IMR-90 (cell line): ENCODE measurements at regions not wholly inside any gene's neighbourhood (a gene's known extent, or its start where the extent isn't known, plus 50 kb on each side); places are given as distances from the start of the nearest gene placed in this dataset.

Source experiments
- ATAC-seq: fragments of 200-7000 bp; cut with Tn5 transposase; 2 replicates; pipeline ENCODE4 v1.9.1; 2020; ENCODE audit warnings: low read depth, mild to moderate bottlenecking, moderate library complexity
- BruUV-seq: library from RNA; stranded (reverse); fragments of 400-500 nt; replicated peaks from 2 replicates; lab custom pipeline; 2021; lab: Mats Ljungman, UMichigan
- CTCF ChIA-PET: fragments of 300-600 bp; formaldehyde crosslinking; extraction: SDS; loops from one replicate; lab custom pipeline; 2021; ENCODE audit warnings: antibody characterized with exemption; lab: Yijun Ruan, JAX
- POLR2A ChIA-PET: fragments of 300-600 bp; sonication (Branson Sonifier 250); formaldehyde crosslinking; loops from one replicate; lab custom pipeline; 2022; ENCODE audit warnings: antibody characterized with exemption; ENCODE audit not compliant: unreplicated experiment; lab: Charles Lee
- DNase-seq: peaks from one replicate; pipeline ENCODE4 v3.0.0; 2013
- H2AFZ ChIP-seq: replicated peaks from 2 replicates; pipeline ENCODE3; 2013; ENCODE audit warnings: low read length, mild to moderate bottlenecking; ENCODE audit not compliant: poor library complexity
- H2AK5ac ChIP-seq: 2 replicates; pipeline ENCODE4 v1.6.1; 2013; ENCODE audit warnings: low read depth, low read length, inconsistent platforms
- H2AK9ac ChIP-seq: replicated peaks from 2 replicates; pipeline ENCODE3; 2013; ENCODE audit warnings: mild to moderate bottlenecking, low read depth, low read length, moderate library complexity; ENCODE audit not compliant: poor library complexity
- H2BK120ac ChIP-seq: 2 replicates; pipeline ENCODE4 v1.6.1; 2013; ENCODE audit warnings: low read depth, low read length, inconsistent platforms
- H2BK15ac ChIP-seq: 3 replicates; pipeline ENCODE4 v1.6.1; 2013; ENCODE audit warnings: low read depth, low read length, inconsistent platforms
- H2BK20ac ChIP-seq: 2 replicates; pipeline ENCODE4 v1.6.1; 2013; ENCODE audit warnings: low read depth, mild to moderate bottlenecking, inconsistent platforms, low read length, moderate library complexity
- H2BK5ac ChIP-seq: 2 replicates; pipeline ENCODE4 v1.6.1; 2013; ENCODE audit warnings: mild to moderate bottlenecking, low read depth, low read length, inconsistent platforms; ENCODE audit not compliant: poor library complexity, severe bottlenecking
- H3K14ac ChIP-seq: replicated peaks from 2 replicates; pipeline ENCODE4 v1.6.1; 2013; ENCODE audit warnings: low read depth, low read length, inconsistent platforms
- H3K18ac ChIP-seq: 2 replicates; pipeline ENCODE4 v1.6.1; 2013; ENCODE audit warnings: low read depth, low read length, control low read depth
- H3K23ac ChIP-seq: 2 replicates; pipeline ENCODE4 v1.6.1; 2013; ENCODE audit warnings: low read depth, low read length, inconsistent platforms
- H3K27ac ChIP-seq: 2 replicates; pipeline ENCODE4 v1.5.1; 2013; ENCODE audit warnings: mild to moderate bottlenecking, control low read depth, low read length; ENCODE audit not compliant: insufficient read depth
- H3K27me3 ChIP-seq: 2 replicates; pipeline ENCODE4 v1.6.1; 2013; ENCODE audit warnings: low read length; ENCODE audit not compliant: control insufficient read depth, insufficient read depth
- H3K36me3 ChIP-seq: 2 replicates; pipeline ENCODE4 v1.6.1; 2013; ENCODE audit warnings: low read length, mixed read lengths; ENCODE audit not compliant: control insufficient read depth, insufficient read depth
- H3K4ac ChIP-seq: 2 replicates; pipeline ENCODE4 v1.6.1; 2013; ENCODE audit warnings: low read depth, low read length, inconsistent platforms
- H3K4me1 ChIP-seq: 2 replicates; pipeline ENCODE4 v1.6.1; 2013; ENCODE audit warnings: low read length, mixed read lengths; ENCODE audit not compliant: control insufficient read depth, insufficient read depth
- H3K4me2 ChIP-seq: 2 replicates; pipeline ENCODE4 v1.6.1; 2013; ENCODE audit warnings: low read depth, mild to moderate bottlenecking, control low read depth, low read length, moderate library complexity
- H3K4me3 ChIP-seq: 2 replicates; pipeline ENCODE4 v1.5.1; 2013; ENCODE audit warnings: low read depth, mild to moderate bottlenecking, control low read depth, low read length, moderate library complexity; ENCODE audit not compliant: insufficient read depth
- H3K56ac ChIP-seq: 2 replicates; pipeline ENCODE4 v1.6.1; 2013; ENCODE audit warnings: low read length, inconsistent platforms; ENCODE audit not compliant: insufficient read depth; ENCODE audit errors: extremely low read depth
- H3K79me1 ChIP-seq, 2 experiments: 2 replicates each; pipeline ENCODE4 v1.6.1; 2013; ENCODE audit warnings: low read length in 2 of 2, inconsistent platforms in 1 of 2, low read depth in 1 of 2
- H3K9ac ChIP-seq: 2 replicates; pipeline ENCODE4 v1.6.1; 2013; ENCODE audit warnings: low read depth, low read length, control low read depth
- H3K9me1 ChIP-seq: 2 replicates; pipeline ENCODE4 v1.6.1; 2013; ENCODE audit warnings: low read length, inconsistent platforms; ENCODE audit not compliant: insufficient read depth
- H3K9me3 ChIP-seq: 2 replicates; pipeline ENCODE4 v1.6.1; 2013; ENCODE audit warnings: low read length; ENCODE audit not compliant: control insufficient read depth, insufficient read depth
- H4K20me1 ChIP-seq: 2 replicates; pipeline ENCODE4 v1.6.1; 2013; ENCODE audit warnings: low read length, inconsistent platforms; ENCODE audit not compliant: insufficient read depth
- H4K5ac ChIP-seq: 2 replicates; pipeline ENCODE4 v1.6.1; 2013; ENCODE audit warnings: mild to moderate bottlenecking, low read depth, low read length, control low read depth
- H4K8ac ChIP-seq, 2 experiments: 2 replicates each; pipeline ENCODE4 v1.6.1; 2013; ENCODE audit warnings: low read depth in 2 of 2, low read length in 2 of 2, control low read depth in 1 of 2, inconsistent platforms in 1 of 2
- H4K91ac ChIP-seq: 2 replicates; pipeline ENCODE4 v1.6.1; 2013; ENCODE audit warnings: low read depth, low read length, inconsistent platforms; ENCODE audit not compliant: insufficient read depth
- CHD1 ChIP-seq: IDR thresholded peaks from 2 replicates; pipeline ENCODE4 v1.6.1; 2012; ENCODE audit warnings: low read depth, low read length, improper control_type of control experiment
- FOS ChIP-seq: fragments of 150-350 bp; IDR thresholded peaks from 2 replicates; pipeline ENCODE4 v1.6.1; 2016; ENCODE audit warnings: low read depth, low read length
- MXI1 ChIP-seq: IDR thresholded peaks from 2 replicates; pipeline ENCODE4 v1.6.1; 2012; ENCODE audit warnings: low read depth, mild to moderate bottlenecking, low read length, moderate library complexity, borderline replicate concordance
- POLR2A ChIP-seq: IDR thresholded peaks from 2 replicates; pipeline ENCODE4 v1.6.1; 2012; ENCODE audit warnings: mild to moderate bottlenecking, low read depth, low read length
- RAD21 ChIP-seq: IDR thresholded peaks from 2 replicates; pipeline ENCODE4 v1.6.1; 2012; ENCODE audit warnings: low read length, improper control_type of control experiment
- RCOR1 ChIP-seq: IDR thresholded peaks from 2 replicates; pipeline ENCODE4 v1.6.1; 2012; ENCODE audit warnings: mild to moderate bottlenecking, low read length, improper control_type of control experiment; ENCODE audit not compliant: insufficient replicate concordance
- WGBS, 2 experiments: methylation state at CpG; one replicate each; pipeline versions ENCODE4 v1.1.5 to v1.1.7; 2013; ENCODE audit warnings: missing lambda C conversion rate in 2 of 2; ENCODE audit not compliant: insufficient read length in 1 of 2; ENCODE audit errors: extremely low coverage in 2 of 2; 5-methylcytosine and 5-hydroxymethylcytosine counted together
- dilution Hi-C: fragments of 300-500 bp; cut with HindIII; formaldehyde crosslinking; loops from one replicate; pipeline ENCODE4 v1.14.3; 2018; ENCODE audit warnings: low sequenced_read_pairs; ENCODE audit not compliant: unreplicated experiment
- in situ Hi-C: fragments of 300-500 bp; cut with MboI; formaldehyde crosslinking; loops from 3 replicates; pipeline ENCODE4 v1.14.3; 2019; ENCODE audit warnings: low sequenced_read_pairs, inconsistent platforms, mixed read lengths
- intact Hi-C: fragments of 100-400 bp; cut with micrococcal nuclease; formaldehyde crosslinking; loops from 2 replicates; pipeline ENCODE4 v1.10.0; 2022
- TF ChIP-seq, protein P1 (sequence below): fragments of 150-350 bp; IDR thresholded peaks from 2 replicates; pipeline ENCODE4 v1.6.1; 2017; ENCODE audit warnings: mild to moderate bottlenecking, antibody characterized with exemption, low read length, low read depth

DNA sequence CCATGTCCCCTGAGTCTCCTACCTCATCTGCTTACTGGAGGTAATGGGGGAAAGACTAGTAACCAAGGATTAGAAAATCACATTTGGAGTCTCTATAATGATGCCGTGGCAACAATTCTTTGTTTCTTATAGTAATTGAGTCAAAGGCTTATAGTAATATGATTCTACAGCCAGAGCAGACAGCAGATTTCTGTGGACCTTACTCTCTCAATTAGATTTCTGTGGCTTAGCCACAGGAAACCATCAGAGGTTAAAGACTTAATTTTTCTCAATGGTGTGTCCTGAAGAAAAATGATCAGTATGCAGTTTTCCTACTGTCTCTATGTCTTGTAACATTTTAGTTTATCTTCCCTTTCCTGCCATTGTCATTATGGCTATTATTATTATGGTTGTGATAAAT, 59.3 kb upstream of the CD180 start:
- DNase-seq = no peak

More for the DNA sequence above, 59.3 kb upstream of the CD180 start:
- ChIA-PET CTCF (no interaction called here), POLR2A (no interaction called here)
- no peak overlapping the region for H2AK9ac ChIP-seq
- BruUV-seq = no TSS peak
- H3K4ac ChIP-seq = no peak overlapping the region; the same call in 1 of the 2 replicates
- in situ Hi-C loops (no loop called here), intact Hi-C loops (no loop called here), dilution Hi-C loops (no loop called here)
- no peak overlapping the region for H2AFZ ChIP-seq
- H3K9me3 ChIP-seq = no peaks in the 10 kb centered on the region
- H3K14ac ChIP-seq = no peak overlapping the region
- no peak overlapping the region for H3K9ac ChIP-seq
- H3K4me3 ChIP-seq = no peak overlapping the region
- no peak overlapping the region for H4K91ac ChIP-seq
- H3K36me3 ChIP-seq = no peaks in the 10 kb centered on the region
- H2BK120ac ChIP-seq = no peak overlapping the region
- H3K56ac ChIP-seq = no peak overlapping the region
- no peaks in the 10 kb centered on the region for H3K4me1 ChIP-seq
- H2BK5ac ChIP-seq = no peak overlapping the region
- no peak overlapping the region for H4K8ac ChIP-seq
- TF ChIP-seq POLR2A (no peak), MXI1 (no peak), RAD21 (no peak), FOS (no peak), RCOR1 (no peak), CHD1 (no peak)
- TF ChIP-seq, protein P1, sequence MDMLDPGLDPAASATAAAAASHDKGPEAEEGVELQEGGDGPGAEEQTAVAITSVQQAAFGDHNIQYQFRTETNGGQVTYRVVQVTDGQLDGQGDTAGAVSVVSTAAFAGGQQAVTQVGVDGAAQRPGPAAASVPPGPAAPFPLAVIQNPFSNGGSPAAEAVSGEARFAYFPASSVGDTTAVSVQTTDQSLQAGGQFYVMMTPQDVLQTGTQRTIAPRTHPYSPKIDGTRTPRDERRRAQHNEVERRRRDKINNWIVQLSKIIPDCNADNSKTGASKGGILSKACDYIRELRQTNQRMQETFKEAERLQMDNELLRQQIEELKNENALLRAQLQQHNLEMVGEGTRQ = no peak
- H3K18ac ChIP-seq = no peak overlapping the region
- H3K27me3 ChIP-seq = no peaks in the 10 kb centered on the region
- no peak overlapping the region for H3K27ac ChIP-seq
- no peaks in the 10 kb centered on the region for H4K20me1 ChIP-seq
- H2BK15ac ChIP-seq = no peak overlapping the region
- no peak overlapping the region for H4K5ac ChIP-seq
- no peaks in the 10 kb centered on the region for H3K79me1 ChIP-seq
- ATAC-seq = no peak
- no peak overlapping the region for H2BK20ac ChIP-seq
- no CpG with 5 or more reads among the region's 1 CpG for WGBS, 2 experiments
- H3K9me1 ChIP-seq = no peaks in the 10 kb centered on the region
- H3K4me2 ChIP-seq = no peak overlapping the region
- no peak overlapping the region for H2AK5ac ChIP-seq
- H3K23ac ChIP-seq = no peak overlapping the region
